GM18511 (cell line): ENCODE measurements at regions not wholly inside any gene's neighbourhood (a gene's known extent, or its start where the extent isn't known, plus 50 kb on each side); places are given as distances from the start of the nearest gene placed in this dataset.
"Not testable (repeated sequence)": the region's sequence is repeated elsewhere in the genome, so short reads cannot be mapped to it uniquely, and the experiment has no call there.

Source experiments
- ATAC-seq: cut with Tn5 transposase; IDR thresholded peaks from one replicate; pipeline ENCODE4 v1.9.1; 2021; ENCODE audit warnings: mild to moderate bottlenecking, moderate library complexity; ENCODE audit not compliant: unreplicated experiment

DNA sequence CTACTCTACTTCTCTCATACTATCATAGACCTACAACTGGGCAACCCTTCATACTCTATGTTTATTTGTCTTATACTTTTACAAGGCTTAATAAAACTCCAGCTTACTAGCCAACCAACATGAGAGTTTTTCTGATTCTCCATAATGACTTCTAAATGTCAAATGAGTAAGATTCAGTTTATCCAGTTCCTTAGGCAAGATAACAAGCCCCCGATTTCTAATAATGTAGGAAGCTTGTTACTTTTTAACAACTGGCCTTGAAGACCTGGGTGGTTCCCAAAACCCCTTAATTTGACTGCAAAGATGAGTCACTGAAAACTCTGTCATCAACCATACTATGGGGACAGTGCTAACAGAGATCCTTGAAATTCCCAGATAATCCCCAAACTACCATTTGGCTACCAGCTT is 294.6 kb upstream of the ACTBL2 start:
- no peak for ATAC-seq

DNA sequence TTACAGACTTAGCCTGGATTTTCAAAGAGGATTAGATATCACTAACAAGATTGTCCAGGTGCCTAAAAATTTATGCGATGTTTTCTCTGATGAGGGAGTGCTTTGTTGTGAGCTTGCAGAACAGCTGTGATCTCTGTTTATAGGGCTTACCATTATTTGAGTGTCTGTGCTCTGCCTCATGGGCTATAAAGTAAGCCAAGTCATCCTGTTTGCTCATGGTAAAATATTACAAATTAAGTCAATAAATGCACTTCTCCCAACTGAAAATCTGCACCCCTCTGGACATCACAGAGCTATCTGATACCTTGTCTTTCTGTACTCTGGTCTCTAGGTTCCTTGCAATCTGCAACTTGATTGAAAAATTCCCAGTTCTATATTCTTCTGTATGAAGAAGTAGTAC is 293.4 kb upstream of the ACTBL2 start:
- no peak for ATAC-seq

DNA sequence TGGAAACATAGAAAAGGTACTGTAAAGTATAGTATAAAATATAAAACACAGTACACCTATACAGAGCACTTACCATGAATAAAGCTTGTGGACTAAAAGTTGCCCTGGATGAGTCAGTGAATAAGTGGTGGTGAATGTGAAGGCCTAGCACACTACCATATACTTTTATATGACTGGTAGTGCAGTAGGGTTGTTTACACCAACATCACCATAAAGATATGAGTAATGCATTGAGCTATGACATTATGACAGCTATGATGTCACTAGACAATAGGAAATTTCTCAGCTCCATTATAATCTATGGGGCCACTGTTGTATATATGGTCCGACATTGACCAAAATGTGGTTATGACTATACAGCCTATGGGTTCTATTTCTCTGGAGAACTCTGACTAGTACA is 291.8 kb upstream of the ACTBL2 start:
- ATAC-seq = no peak

DNA sequence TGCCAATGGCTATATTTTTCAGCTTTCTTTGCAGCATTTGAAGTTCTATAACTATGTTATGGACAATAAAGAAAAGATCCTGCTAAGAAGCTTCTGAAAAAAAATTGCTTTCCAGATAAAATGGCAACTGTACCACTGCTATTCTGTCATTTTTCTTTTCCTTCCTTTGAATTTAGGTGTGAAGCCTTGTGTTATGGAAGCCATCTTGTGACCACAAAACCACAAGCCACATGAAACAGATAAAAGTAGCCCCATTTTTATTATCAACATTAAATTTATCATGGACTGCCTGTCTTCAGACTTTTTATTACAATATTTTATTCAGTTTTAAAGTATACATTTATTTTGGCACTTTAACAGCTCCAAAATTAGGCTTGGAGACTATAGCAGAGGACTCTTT is 289.9 kb upstream of the ACTBL2 start:
- ATAC-seq = no peak

DNA sequence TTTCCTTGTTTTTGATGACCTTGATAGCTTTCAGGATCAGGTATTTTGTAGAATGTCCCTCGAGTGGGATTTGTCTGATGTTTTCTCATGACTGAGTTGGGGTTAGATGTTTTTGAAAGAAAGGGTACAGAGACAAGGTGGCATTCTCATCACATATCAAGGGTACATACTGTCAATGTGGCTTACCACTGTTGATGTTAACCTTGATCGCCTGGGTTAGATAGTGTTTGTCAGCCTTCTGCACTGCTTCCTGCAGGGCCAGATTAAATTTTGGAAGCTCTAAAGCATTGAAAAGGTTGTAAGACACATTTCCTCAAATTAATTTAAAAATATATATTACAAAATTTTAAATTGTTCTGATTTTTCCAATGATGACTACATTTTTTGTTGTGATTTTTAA is 287.4 kb upstream of the ACTBL2 start:
- no peak for ATAC-seq

DNA sequence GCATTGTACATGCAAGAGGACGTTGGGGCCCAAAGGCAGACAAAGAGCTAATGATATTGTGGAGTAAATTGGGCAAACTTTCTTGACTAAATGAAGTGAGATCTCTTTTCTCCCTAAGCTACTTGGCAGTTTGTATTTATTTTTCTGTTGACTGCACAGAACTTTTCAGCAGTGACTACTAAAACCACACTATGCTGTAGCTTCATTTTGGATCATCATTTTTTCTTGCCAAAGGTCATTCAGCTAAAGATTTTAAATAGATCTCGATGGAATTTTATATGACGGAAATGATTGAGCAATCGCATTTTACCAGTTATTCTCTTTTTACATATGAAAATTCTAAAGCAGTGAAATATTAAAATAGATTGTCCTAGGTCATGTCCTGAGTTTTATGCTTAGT is 286.1 kb upstream of the ACTBL2 start:
- no peak for ATAC-seq

DNA sequence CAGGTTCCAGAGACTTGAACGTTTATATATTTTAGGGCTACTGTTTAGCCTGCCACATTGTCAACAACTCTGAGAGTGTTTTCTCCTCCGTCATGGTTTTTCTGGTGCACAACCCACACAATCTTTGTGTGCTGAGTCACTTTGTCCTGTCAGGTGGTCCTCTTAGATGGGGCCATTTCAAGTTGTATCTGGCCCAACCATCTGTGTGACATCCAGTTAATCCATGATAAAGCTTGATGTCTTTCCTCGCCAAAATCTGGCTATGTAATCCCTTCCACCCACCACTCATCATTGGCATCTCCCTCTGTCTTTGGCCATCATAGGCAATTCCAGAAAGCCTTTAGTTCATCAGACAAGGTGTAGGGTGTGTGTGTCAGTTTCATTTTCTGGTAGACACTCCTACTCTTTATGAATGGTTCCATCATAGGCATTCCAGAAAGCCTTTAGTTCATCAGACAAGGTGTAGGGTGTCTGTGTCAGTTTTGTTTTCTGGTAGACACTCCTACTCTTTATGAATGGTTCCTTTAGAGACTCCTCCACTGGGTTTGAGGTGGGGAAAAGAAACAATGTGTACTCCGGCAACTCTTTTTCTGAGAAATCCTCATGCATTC is 282.0 kb upstream of the ACTBL2 start:
- ATAC-seq = no peak

DNA sequence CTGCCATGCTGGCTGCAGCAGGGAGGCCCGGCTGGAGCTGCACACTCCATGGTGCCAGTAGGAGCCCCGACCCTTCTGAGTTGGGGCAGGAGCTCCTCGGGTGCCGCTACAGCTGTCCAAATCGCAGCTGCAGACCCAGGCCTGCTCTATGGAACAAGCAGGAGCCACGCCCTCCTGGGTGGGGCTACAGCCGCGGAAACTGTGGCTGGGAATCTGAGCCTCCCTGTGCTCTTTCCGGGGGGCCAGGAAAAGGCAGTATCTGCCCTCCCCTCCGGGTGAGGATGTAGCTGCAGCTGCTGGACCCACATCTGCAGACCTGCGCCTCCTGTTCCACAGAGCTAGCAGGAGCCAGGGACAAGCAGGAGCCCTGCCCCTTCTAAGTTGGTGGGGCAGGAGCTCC is 278.9 kb upstream of the ACTBL2 start:
- no peak for ATAC-seq

DNA sequence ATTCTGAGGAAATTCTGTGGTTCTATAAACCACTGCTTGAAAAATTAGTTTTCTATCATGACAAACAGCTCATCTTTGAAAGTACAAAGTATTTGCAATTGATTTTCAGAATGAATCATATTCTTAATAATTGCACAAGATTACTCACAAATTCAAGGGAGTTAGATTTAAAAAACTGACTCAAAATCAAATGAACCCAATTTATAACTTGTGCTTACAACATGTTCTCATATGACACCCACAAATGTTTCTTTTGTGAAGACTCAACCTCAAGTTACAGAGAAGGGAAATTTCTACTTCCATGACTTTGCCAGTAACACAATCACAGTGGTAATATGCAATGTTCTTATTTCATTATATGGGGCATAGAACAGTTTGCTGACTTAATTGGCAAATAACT is 272.0 kb upstream of the ACTBL2 start:
- ATAC-seq = no peak

DNA sequence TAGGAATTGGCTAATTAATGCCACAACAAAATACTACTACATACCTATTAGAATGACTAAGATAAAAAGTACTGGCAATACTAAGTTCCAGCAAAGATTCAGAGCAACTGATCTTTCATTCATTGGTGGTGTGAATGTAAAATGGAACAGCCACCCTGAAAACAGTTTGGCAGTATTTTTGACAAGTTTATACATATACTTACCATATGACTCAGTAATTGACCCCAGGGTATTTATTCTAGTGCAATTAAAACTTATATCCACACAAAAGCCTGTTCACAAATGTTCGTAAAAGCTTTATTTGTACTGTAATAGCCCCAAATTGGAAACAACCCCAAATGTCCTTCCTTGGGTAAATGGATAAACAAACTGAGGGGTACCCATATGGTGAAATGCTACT is 270.8 kb upstream of the ACTBL2 start:
- ATAC-seq = no peak

DNA sequence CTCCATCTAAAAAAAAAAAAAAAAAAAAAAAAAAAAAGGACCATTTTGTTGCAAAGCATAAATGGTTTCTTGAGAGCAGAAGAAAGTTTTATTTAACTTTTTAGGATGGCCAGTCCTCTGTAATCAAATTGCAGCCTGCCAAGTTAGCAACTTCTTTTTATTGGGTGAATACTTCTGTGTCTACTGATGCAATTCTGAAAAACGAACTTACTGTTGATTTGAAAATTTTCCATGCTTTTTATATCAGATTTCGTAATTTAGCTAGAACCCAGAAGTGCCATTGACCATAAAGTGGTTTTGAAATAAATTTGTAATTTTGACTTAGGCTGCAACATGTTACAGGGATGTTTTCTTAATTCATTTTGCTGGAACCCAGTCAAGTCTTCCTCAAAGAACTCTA is 269.1 kb upstream of the ACTBL2 start:
- ATAC-seq = no peak

DNA sequence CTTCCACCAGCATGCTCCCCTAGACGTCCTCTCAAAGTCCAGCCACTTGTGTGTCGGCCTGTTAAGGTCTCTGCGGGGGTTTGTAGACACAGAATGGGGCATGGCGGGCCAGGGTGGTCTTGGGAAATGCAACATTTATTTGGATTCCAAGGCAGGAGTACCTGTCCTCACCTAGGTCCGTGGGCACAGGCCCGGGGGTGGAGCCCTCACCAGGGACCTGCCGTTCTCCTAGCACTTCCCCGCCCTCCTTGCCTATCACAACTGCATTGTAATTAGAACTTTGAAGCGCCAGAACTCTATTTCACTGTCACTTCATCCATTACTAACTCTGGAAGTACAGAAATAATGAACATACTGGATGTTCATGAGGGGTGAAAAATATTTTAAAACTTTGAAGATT is 268.3 kb upstream of the ACTBL2 start:
- no peak for ATAC-seq

DNA sequence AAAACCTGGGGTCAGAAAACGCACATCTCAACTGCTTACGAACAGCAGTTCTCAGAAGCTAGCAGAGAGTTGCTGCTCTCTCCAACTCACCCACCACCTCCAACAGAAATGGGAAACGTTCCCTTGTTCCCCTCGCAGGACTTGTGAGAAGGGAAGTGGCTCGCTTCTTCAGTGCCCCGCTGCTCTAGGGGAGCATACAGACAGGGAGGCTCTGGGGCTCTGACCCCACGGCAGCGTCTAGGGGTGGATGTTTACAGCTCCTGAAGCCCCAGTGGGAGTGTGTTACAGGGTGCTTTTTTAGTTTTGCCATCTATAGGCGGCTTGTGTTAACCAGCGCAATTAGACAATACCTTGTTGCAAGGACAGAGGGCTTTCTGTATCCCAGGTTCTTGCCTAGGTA is 267.7 kb upstream of the ACTBL2 start:
- no peak for ATAC-seq

DNA sequence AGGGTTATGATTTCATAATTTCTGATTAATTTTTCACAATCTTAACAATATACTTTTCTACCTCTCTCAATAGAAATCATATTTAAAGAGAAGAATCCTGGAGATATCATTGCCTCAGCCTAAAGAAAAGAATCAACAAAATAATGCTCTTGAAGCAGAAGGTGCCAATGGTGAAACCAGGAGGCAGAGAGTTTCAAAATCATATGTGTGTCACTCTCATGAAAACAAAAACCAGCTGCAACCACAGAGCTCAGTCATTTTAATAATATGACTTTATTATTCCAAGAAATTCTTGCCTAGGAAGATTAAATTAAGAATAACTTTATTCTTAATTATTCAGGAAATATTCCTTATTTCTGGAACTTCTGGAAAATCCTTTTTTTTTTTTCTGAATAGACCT is 266.8 kb upstream of the ACTBL2 start:
- no peak for ATAC-seq

DNA sequence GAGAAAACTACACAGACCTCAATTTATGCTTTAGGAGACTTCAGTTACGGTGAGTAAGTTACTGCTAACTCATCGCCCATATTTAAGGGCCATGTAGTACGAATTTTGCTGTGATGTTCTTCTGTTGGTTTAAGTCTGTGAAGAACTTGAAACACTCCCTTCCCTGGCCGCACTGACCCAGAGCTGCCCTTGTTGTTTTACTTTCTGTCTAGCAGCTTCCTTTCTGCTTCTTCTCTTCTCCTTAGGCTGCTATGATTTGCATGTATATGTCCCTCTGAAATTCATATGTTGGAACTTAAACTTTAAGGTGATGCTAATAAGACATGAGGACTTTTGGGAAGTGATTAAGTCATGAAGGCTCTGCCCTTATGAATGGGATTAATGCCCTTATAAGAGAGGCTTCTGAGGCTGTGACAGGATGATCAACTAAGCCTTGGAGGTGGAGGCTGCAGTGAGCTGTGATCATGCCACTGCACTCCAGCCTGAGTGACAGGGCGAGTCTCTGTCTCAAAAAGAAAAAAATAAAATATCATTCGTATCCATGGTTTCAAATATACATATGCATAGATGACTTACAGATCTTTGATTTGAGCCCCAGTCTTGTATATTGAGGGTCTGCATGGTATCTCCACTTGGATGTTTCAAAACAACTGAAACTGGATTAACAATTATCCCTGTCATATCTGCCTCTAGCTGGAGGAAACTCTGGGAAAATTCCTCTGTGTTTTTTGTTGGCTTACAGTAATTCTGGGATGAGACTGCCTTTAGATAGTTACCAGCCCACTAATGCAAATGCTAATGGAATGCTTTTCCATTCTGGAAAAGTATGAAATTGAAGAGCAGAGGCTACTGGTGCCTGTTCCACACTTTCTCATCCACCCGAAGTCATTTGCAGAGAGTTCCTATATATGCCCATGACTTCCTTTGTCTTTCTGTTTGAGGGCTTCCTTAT is 263.4 kb upstream of the ACTBL2 start:
- no peak for ATAC-seq

DNA sequence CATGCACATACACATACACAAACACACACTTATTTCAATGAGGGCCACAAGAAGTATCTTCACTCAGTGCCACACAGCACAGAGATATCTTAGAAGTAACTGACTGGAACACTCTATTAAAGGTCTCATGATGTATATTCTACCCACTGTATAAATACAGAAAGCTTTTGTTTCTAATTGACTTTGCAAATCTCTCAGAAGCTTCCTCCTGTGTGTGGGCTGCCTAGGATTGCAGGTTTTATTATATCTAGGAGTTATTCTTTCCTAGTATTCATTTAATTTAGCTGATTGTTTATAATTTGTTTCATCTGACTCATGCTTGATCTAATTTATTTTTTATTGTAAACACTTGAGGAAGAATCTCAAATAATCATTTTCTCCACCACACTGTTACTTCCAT is 262.4 kb upstream of the ACTBL2 start:
- no peak for ATAC-seq

DNA sequence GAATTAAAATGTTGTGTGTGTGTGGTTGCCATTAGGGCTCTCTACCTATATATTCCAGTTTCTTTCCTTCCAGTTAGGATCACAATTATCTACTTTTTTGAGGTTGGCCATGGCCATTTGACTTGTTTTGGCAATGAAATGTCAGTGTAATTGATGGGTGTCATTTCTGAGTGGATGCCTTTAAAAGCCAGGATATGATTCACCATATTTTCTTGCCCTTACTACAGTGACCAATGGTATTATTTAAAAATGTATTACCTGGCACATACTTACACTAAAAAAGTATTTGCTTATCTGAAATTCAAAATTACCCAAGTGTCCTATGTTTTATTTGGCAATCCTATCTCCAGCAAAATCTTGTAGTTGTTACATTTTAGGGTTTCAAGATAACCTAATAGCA is 258.7 kb upstream of the ACTBL2 start:
- ATAC-seq = no peak

DNA sequence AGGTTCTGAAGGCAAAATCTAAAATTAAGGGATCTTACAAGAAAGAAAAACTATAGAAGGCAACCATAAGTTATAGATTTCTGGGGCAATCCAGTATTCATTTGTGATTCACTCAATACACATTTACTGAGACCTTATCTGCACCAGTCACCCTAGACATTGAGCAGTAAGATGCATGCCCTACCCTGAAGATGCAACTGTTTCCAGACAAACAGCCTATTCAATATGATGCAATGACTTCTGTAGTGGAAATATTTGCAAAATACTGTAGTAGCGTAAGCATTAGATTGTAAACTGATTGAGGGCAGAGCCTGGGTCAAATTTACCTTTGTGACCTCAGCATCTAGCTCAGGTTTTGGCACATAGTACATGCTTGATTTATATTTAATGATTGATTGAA is 256.2 kb upstream of the ACTBL2 start:
- no peak for ATAC-seq

DNA sequence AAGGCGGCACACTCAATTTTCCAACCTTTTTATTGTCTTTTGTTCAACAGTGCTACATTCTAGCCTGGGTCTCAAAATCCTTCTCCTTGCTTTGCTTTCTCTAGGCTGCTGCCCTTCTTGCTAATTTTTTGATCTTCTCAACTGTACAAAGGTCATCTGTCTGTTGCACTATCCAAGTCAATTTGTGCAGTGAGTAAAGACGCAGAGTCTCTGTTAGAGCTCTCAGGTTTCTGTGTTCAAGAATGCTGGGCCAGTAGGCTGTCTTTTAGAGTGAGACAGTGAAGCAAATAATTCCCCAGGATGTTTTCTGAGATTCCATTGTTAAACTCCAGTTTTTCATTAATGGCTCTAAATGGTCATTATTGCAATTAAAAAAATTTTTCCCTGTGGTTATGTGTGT is 255.7 kb upstream of the ACTBL2 start:
- ATAC-seq = no peak

DNA sequence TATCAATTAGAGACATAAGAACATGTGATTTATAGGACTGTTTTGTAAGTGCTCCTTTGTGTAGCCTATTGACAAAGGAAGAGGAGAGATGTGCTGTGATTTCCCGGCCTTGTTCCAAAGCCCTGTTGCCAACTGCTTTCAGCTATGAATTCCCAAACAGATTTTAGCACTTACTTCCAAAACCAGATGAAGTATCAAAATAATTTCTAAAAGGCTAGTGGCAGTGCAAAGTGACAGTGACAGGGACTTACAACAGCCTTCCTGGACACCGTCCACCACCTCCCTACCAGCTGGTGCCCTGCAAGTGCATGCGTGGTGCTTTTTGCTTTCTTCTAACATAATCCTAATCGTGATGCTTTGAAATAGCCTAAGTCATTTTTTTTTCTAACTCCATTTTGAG is 254.1 kb upstream of the ACTBL2 start:
- ATAC-seq = no peak

DNA sequence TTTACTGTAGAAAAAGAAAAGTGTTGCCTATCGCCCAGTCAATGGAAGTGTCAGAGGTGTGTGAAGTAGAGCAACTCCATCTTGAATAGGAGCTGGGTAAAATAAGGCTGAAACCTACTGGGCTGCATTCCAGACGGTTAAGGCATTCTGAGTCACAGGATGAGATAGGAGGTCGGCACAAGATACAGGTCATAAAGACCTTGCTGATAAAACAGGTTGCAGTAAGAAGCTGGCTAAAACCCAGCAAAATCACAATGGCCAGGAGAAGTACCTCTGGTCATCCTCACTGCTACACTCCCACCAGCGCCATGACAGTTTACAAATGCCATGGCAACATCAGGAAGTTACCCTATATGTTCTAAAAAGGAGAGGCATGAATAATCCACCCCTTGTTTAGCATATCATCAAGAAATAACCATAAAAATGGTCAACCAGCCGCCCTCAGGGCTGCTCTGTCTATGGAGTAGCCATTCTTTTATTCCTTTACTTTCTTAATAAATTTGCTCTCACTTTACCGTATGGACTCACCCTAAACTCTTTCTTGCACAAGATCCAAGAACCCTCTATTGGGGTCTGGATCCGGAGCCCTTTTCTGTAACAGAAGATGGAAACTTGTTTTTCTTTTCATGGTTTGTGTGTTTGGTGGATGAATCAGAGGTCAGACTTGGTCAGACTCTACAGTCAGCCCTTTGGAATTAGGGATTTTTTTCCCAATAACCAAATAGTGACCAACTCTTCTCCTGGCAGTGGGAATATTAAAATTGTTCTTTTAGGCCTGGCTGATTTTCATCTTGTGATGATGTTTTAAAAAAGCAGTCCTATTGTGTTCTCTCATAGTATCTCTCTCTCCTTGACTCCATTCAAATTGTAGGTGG is 252.9 kb upstream of the ACTBL2 start:
- ATAC-seq = not testable (repeated sequence)

DNA sequence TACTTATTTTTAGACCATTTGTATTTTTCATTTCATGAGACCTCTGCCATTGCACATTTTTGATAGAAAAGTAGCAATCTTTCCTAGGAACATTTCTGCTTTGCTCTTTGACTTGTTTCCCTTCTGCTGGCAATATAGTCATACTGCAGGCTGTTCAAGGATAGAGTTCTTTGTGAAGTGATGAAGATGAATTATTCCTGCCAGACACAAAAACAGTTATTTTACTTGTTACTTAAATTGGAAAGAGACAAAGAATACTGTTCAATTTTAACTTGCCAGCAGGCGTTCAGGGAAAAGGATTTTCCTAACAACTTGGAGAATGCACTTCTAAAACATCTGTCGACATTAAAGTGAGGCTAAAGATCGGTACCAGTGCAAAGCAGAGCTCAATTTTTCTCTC is 251.7 kb upstream of the ACTBL2 start:
- ATAC-seq = no peak
